ENCODE measurements at regions not wholly inside any gene's neighbourhood (a gene's known extent, or its start where the extent isn't known, plus 50 kb on each side); places are given as distances from the start of the nearest gene placed in this dataset.
A peak's percentile ranks its signal among the peaks of the same experiment; 100 is the strongest.

GRCh38 chr15:93454788-93455187, 365.8 kb upstream of the RGMA start (continued):
- TF ChIP-seq PBX3 (IDR thresholded peaks at IDR 0.05), result no peak
- peak in 1 of 2 experiments; percentile 87; a peak in 2 of 4 replicates for TF ChIP-seq EP300 (IDR thresholded peaks at IDR 0.05; ENCODE audit: borderline replicate concordance in 1 of 2, low read depth in 1 of 2, low read length in 1 of 2)
- TF ChIP-seq MEF2A (IDR thresholded peaks at IDR 0.05; ENCODE audit: borderline replicate concordance, low read depth), result no peak
- TF ChIP-seq YY1 (IDR thresholded peaks at IDR 0.05; ENCODE audit: low read depth), result no peak
- peak; percentile 32; the same call in 1 of the 2 replicates for TF ChIP-seq RAD21 (IDR thresholded peaks at IDR 0.05; ENCODE audit: low read length)
- TF ChIP-seq RCOR1 (IDR thresholded peaks at IDR 0.05; ENCODE audit: low read length), result peak; percentile 65; the same call in 1 of the 2 replicates
- TF ChIP-seq NRF1 (IDR thresholded peaks at IDR 0.05; ENCODE audit: low read depth, low read length), result no peak

GRCh38 chr15:93452537-93453211, 363.7 kb upstream of the RGMA start:
- H3K9me3 ChIP-seq, result no peaks in the 10 kb centered on the region
- ChIA-PET POLR2A (no interaction called here), CTCF (interaction anchor here (1.3 kb wide), 1 partner anchor 667 kb away, joined by 4 read pairs; no protein-coding TSS in a partner anchor)
- H3K4me1 ChIP-seq (ENCODE audit: control insufficient read depth in 1 of 2, insufficient read depth in 2 of 2, low read depth in 1 of 2, low read length in 1 of 2), result peaks cover 0 to 13% of the 10 kb centered on the region in 2 experiments; a peak in 2 of 4 replicates
- H2AFZ ChIP-seq (ENCODE audit: low read depth), result no peak overlapping the region
- H3K36me3 ChIP-seq (replicated peaks in 1 of 2; ENCODE audit: control insufficient read depth in 1 of 2, insufficient read depth in 2 of 2, low read length in 1 of 2), result no peaks in the 10 kb centered on the region
- no peaks in the 10 kb centered on the region for H3K9me2 ChIP-seq
- H4K20me1 ChIP-seq (ENCODE audit: insufficient read depth), result no peaks in the 10 kb centered on the region
- no peak for DNase-seq
- no peaks in the 10 kb centered on the region for H3K79me2 ChIP-seq (ENCODE audit: insufficient read depth)
- TF ChIP-seq POLR2AphosphoS5 (IDR thresholded peaks at IDR 0.05; ENCODE audit: low read depth, low read length) (no peak), FOXJ3 (CRISPR knock-in tag; IDR thresholded peaks at IDR 0.05) (no peak), RCOR1 (IDR thresholded peaks at IDR 0.05; ENCODE audit: low read length) (no peak), SIN3A (IDR thresholded peaks at IDR 0.05; ENCODE audit: borderline replicate concordance, low read depth, low read length) (no peak), GATA2 (CRISPR knock-in tag; IDR thresholded peaks at IDR 0.05) (no peak), MAX (IDR thresholded peaks at IDR 0.05; ENCODE audit: low read depth) (no peak)
- H3K4me2 ChIP-seq, result no peak overlapping the region
- H3F3A ChIP-seq (replicated peaks; ENCODE audit: insufficient read depth), result no peaks in the 10 kb centered on the region
- H3K27me3 ChIP-seq (ENCODE audit: insufficient read depth), result no peaks in the 10 kb centered on the region
- H3K27ac ChIP-seq (ENCODE audit: low read depth in 2 of 2, low read length in 1 of 2), result no peak overlapping the region
- H3K9ac ChIP-seq, result no peak overlapping the region
- H3K4me3 ChIP-seq (ENCODE audit: low read depth in 2 of 2, low read length in 1 of 2), result no peak overlapping the region

GRCh38 chr15:93451822-93452221, 362.8 kb upstream of the RGMA start:
- Histone ChIP-seq H4K20me1 (ENCODE audit: insufficient read depth) (no peaks in the 10 kb centered on the region), H3K9ac (no peak overlapping the region), H3K27me3 (ENCODE audit: insufficient read depth) (no peaks in the 10 kb centered on the region), H3K9me3 (no peaks in the 10 kb centered on the region; the same call in 1 of the 2 replicates), H3K4me2 (no peak overlapping the region), H3K4me1 (ENCODE audit: control insufficient read depth in 1 of 2, insufficient read depth in 2 of 2, low read depth in 1 of 2, low read length in 1 of 2) (peaks cover 0 to 13% of the 10 kb centered on the region in 2 experiments; a peak in 2 of 4 replicates), H3K79me2 (ENCODE audit: insufficient read depth) (no peaks in the 10 kb centered on the region), H3K36me3 (replicated peaks in 1 of 2; ENCODE audit: control insufficient read depth in 1 of 2, insufficient read depth in 2 of 2, low read length in 1 of 2) (no peaks in the 10 kb centered on the region), H2AFZ (ENCODE audit: low read depth) (no peak overlapping the region), H3K27ac (ENCODE audit: low read depth in 2 of 2, low read length in 1 of 2) (no peak overlapping the region), H3F3A (replicated peaks; ENCODE audit: insufficient read depth) (no peaks in the 10 kb centered on the region), H3K4me3 (ENCODE audit: low read depth in 2 of 2, low read length in 1 of 2) (no peak overlapping the region), H3K9me2 (no peaks in the 10 kb centered on the region)
- 6% methylated on average over 2 of the region's 2 CpGs for WGBS (ENCODE audit: low lambda C conversion rate)
- ChIA-PET POLR2A (no interaction called here), CTCF (no interaction called here)
- TF ChIP-seq EP300 (IDR thresholded peaks at IDR 0.05; ENCODE audit: borderline replicate concordance in 1 of 2, low read depth in 1 of 2, low read length in 1 of 2) (no peak), MEF2A (IDR thresholded peaks at IDR 0.05; ENCODE audit: borderline replicate concordance, low read depth) (no peak), RXRA (IDR thresholded peaks at IDR 0.05; ENCODE audit: borderline replicate concordance, low read depth) (no peak), MAX (IDR thresholded peaks at IDR 0.05; ENCODE audit: low read depth) (no peak), POLR2AphosphoS5 (IDR thresholded peaks at IDR 0.05; ENCODE audit: low read depth, low read length) (no peak), ZBTB33 (IDR thresholded peaks at IDR 0.05; ENCODE audit: borderline replicate concordance, low read depth) (no peak), NRF1 (IDR thresholded peaks at IDR 0.05; ENCODE audit: low read depth, low read length) (no peak)
- no peak for DNase-seq

Data from SK-N-SH (cell line).